Bronchial epithelial cell (primary cell): ENCODE measurements at regions not wholly inside any gene's neighbourhood (a gene's known extent, or its start where the extent isn't known, plus 50 kb on each side); places are given as distances from the start of the nearest gene placed in this dataset.

Experiments
- DNase-seq: peaks from one replicate; pipeline ENCODE4 v3.0.0-alpha.2; 2010; ENCODE audit warnings: low read depth
- FAIRE-seq: peaks from 2 replicates; lab custom pipeline; 2011; peaks lifted over from hg19 to GRCh38; lab: Jason Lieb, UNC
- H3K27me3 ChIP-seq: 2 replicates; pipeline ENCODE4 v1.5.1; 2011; ENCODE audit warnings: low read length; ENCODE audit not compliant: control insufficient read depth, insufficient read depth
- H3K36me3 ChIP-seq: 2 replicates; pipeline ENCODE4 v1.5.1; 2011; ENCODE audit warnings: low read length; ENCODE audit not compliant: control insufficient read depth, insufficient read depth
- H3K4me3 ChIP-seq: 2 replicates; pipeline ENCODE4 v1.5.1; 2011; ENCODE audit warnings: mild to moderate bottlenecking, low read depth, low read length, control low read depth
- CTCF ChIP-seq: IDR thresholded peaks from 2 replicates; pipeline ENCODE4 v1.5.1; 2011; ENCODE audit warnings: mild to moderate bottlenecking, moderate library complexity, low read length, control low read depth, inconsistent platforms; ENCODE audit not compliant: insufficient read depth, severe bottlenecking

GRCh38 chr15:60213377-60214000 lies 184.3 kb downstream of the ANXA2 start:
- no peaks in the 10 kb centered on the region for H3K36me3 ChIP-seq
- FAIRE-seq (no peak), DNase-seq (no peak)
- H3K27me3 ChIP-seq: peaks cover 2% of the 10 kb centered on the region
- no peak overlapping the region for H3K4me3 ChIP-seq
- TF ChIP-seq CTCF: no peak

GRCh38 chr15:60214201-60214600 lies 183.6 kb downstream of the ANXA2 start:
- no peak for TF ChIP-seq CTCF
- Histone ChIP-seq H3K4me3 (no peak overlapping the region), H3K27me3 (peaks cover 2% of the 10 kb centered on the region), H3K36me3 (no peaks in the 10 kb centered on the region)
- FAIRE-seq (no peak), DNase-seq (no peak)

- DNase-seq: no peak
- no peak for TF ChIP-seq CTCF
- no peak for FAIRE-seq
- Histone ChIP-seq H3K36me3 (no peaks in the 10 kb centered on the region), H3K4me3 (no peak overlapping the region), H3K27me3 (peaks cover 2% of the 10 kb centered on the region)
Measured at GRCh38 chr15:60215225-60215963, 182.4 kb downstream of the ANXA2 start.

GRCh38 chr15:60217161-60217560 lies 180.6 kb downstream of the ANXA2 start:
- DNase-seq (no peak), FAIRE-seq (no peak)
- Histone ChIP-seq H3K36me3 (no peaks in the 10 kb centered on the region), H3K4me3 (no peak overlapping the region), H3K27me3 (peaks cover 2% of the 10 kb centered on the region)
- no peak for TF ChIP-seq CTCF

GRCh38 chr15:60218256-60218655 lies 179.5 kb downstream of the ANXA2 start:
- peak; percentile 71 for DNase-seq
- no peak for TF ChIP-seq CTCF
- no peak overlapping the region for H3K4me3 ChIP-seq
- H3K36me3 ChIP-seq: no peaks in the 10 kb centered on the region
- H3K27me3 ChIP-seq: peaks cover 2% of the 10 kb centered on the region
- no peak for FAIRE-seq
